ENCODE measurements at regions not wholly inside any gene's neighbourhood (a gene's known extent, or its start where the extent isn't known, plus 50 kb on each side); places are given as distances from the start of the nearest gene placed in this dataset.

DNA sequence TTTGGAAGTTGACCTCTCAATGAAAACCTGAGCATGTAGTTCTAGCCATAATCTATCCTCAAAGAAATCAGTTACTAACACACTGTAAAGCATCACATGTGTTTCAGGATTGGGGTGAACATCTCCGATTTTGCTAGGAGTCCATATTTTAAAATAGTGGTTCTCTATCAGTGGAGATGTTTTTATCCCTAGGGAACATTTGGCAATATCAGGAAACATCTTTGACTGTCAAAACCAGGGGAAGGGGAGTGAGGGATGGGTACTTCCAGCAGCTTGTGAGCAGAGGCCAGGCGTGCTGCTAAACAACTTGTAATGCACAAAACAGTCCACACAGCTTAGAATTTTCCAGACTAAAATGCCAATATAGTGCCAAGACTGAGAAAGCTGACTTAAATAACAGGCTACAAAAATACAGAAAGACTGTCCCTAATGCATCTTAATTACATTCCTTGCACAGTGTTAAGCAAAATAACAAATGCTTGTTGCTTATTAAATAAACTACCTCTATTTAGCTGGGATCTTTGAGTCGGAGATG, 120.9 kb downstream of the CRPPA start:
- no peaks in the 10 kb centered on the region for H3K36me3 ChIP-seq (replicated peaks; ENCODE audit: insufficient read depth, low read length)
- H3K9me2 ChIP-seq (replicated peaks; ENCODE audit: insufficient read depth, low read length), result no peaks in the 10 kb centered on the region
- no peak overlapping the region for H2AFZ ChIP-seq (ENCODE audit: low read length)
- no peaks in the 10 kb centered on the region for H4K20me1 ChIP-seq (ENCODE audit: insufficient read depth, low read length)
- H3K79me2 ChIP-seq (ENCODE audit: low read length), result no peaks in the 10 kb centered on the region
- H3K4me3 ChIP-seq (ENCODE audit: low read length), result no peak overlapping the region
- no peaks in the 10 kb centered on the region for H3K4me1 ChIP-seq (ENCODE audit: low read length)
- no peak overlapping the region for H3K27ac ChIP-seq (ENCODE audit: low read length)
- no peak overlapping the region for H3K4me2 ChIP-seq (ENCODE audit: low read depth, low read length)
- no peak for DNase-seq
- no peaks in the 10 kb centered on the region for H3K9me3 ChIP-seq (replicated peaks; ENCODE audit: insufficient read depth, low read length)
- no peaks in the 10 kb centered on the region for H3K27me3 ChIP-seq (replicated peaks; ENCODE audit: insufficient read depth, low read length)
- H3K9ac ChIP-seq (ENCODE audit: low read length), result no peak overlapping the region
- TF ChIP-seq EZH2 (optimal IDR thresholded peaks at IDR 0.05; ENCODE audit: low read depth, low read length) (no peak), EZH2phosphoT487 (IDR thresholded peaks at IDR 0.05; ENCODE audit: low read length) (no peak), CTCF (IDR thresholded peaks at IDR 0.05; ENCODE audit: low read length) (no peak)
- no peaks in the 10 kb centered on the region for H3F3A ChIP-seq (ENCODE audit: insufficient read depth, low read length)

DNA sequence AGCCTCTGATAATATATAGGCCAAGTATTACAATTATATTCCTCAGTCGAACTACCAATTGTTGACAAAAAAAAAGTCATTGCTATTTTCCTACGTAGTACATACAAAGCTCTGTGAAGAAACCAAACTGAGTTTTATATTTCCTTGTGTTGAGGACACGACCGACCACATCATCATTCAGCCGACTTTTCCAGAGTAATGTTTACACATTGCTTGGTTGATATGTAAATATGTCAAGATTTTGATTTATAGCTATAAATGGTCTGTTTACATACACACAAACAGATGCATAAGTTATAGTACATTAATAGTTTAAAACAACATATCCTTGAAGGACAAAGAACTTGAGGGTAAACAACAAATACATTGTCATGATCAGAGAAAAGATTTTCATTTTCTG, 121.5 kb downstream of the CRPPA start:
- no peak overlapping the region for H2AFZ ChIP-seq (ENCODE audit: low read length)
- H4K20me1 ChIP-seq (ENCODE audit: insufficient read depth, low read length), result no peaks in the 10 kb centered on the region
- no peaks in the 10 kb centered on the region for H3K9me3 ChIP-seq (replicated peaks; ENCODE audit: insufficient read depth, low read length)
- no peak overlapping the region for H3K4me2 ChIP-seq (ENCODE audit: low read depth, low read length)
- H3K79me2 ChIP-seq (ENCODE audit: low read length), result no peaks in the 10 kb centered on the region
- no peak for DNase-seq
- H3K4me1 ChIP-seq (ENCODE audit: low read length), result no peaks in the 10 kb centered on the region
- no peaks in the 10 kb centered on the region for H3K9me2 ChIP-seq (replicated peaks; ENCODE audit: insufficient read depth, low read length)
- no peaks in the 10 kb centered on the region for H3F3A ChIP-seq (ENCODE audit: insufficient read depth, low read length)
- no peak overlapping the region for H3K4me3 ChIP-seq (ENCODE audit: low read length)
- no peak for TF ChIP-seq CTCF (IDR thresholded peaks at IDR 0.05; ENCODE audit: low read length)
- TF ChIP-seq EZH2 (optimal IDR thresholded peaks at IDR 0.05; ENCODE audit: low read depth, low read length), result no peak
- no peak for TF ChIP-seq EZH2phosphoT487 (IDR thresholded peaks at IDR 0.05; ENCODE audit: low read length)
- H3K9ac ChIP-seq (ENCODE audit: low read length), result no peak overlapping the region
- H3K27ac ChIP-seq (ENCODE audit: low read length), result no peak overlapping the region
- no peaks in the 10 kb centered on the region for H3K36me3 ChIP-seq (replicated peaks; ENCODE audit: insufficient read depth, low read length)
- no peaks in the 10 kb centered on the region for H3K27me3 ChIP-seq (replicated peaks; ENCODE audit: insufficient read depth, low read length)

DNA sequence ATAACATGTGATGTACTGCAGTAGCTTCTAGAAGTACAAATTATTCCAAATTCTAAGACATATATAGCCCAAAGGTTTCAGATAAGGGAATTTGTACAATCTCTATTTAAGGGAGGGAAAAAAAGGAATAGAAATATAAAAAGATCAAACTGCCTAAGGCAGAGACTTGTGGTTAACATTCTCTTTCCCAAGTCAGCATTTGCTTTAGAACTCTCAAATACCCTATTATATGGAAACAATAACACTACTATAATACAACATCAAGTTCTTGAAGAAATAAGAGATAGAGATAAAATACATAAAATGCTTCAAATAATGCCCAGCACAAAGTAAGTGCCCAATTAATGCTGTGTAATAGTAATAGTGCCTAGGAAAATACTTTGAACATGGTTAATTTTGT, 123.1 kb downstream of the CRPPA start:
- Histone ChIP-seq H2AFZ (ENCODE audit: low read length) (no peak overlapping the region), H3K9me2 (replicated peaks; ENCODE audit: insufficient read depth, low read length) (no peaks in the 10 kb centered on the region), H3K27me3 (replicated peaks; ENCODE audit: insufficient read depth, low read length) (no peaks in the 10 kb centered on the region), H3F3A (ENCODE audit: insufficient read depth, low read length) (no peaks in the 10 kb centered on the region), H3K36me3 (replicated peaks; ENCODE audit: insufficient read depth, low read length) (no peaks in the 10 kb centered on the region), H3K27ac (ENCODE audit: low read length) (no peak overlapping the region), H3K4me2 (ENCODE audit: low read depth, low read length) (no peak overlapping the region), H3K4me3 (ENCODE audit: low read length) (no peak overlapping the region), H4K20me1 (ENCODE audit: insufficient read depth, low read length) (no peaks in the 10 kb centered on the region), H3K4me1 (ENCODE audit: low read length) (no peaks in the 10 kb centered on the region), H3K79me2 (ENCODE audit: low read length) (no peaks in the 10 kb centered on the region), H3K9me3 (replicated peaks; ENCODE audit: insufficient read depth, low read length) (no peaks in the 10 kb centered on the region), H3K9ac (ENCODE audit: low read length) (no peak overlapping the region)
- TF ChIP-seq EZH2phosphoT487 (IDR thresholded peaks at IDR 0.05; ENCODE audit: low read length) (no peak), CTCF (IDR thresholded peaks at IDR 0.05; ENCODE audit: low read length) (no peak), EZH2 (optimal IDR thresholded peaks at IDR 0.05; ENCODE audit: low read depth, low read length) (no peak)
- DNase-seq, result no peak

All from MM.1S (cell line).